ENCODE measurements at regions not wholly inside any gene's neighbourhood (a gene's known extent, or its start where the extent isn't known, plus 50 kb on each side); places are given as distances from the start of the nearest gene placed in this dataset.
"Not testable (repeated sequence)": the region's sequence is repeated elsewhere in the genome, so short reads cannot be mapped to it uniquely, and the experiment has no call there.

DNA sequence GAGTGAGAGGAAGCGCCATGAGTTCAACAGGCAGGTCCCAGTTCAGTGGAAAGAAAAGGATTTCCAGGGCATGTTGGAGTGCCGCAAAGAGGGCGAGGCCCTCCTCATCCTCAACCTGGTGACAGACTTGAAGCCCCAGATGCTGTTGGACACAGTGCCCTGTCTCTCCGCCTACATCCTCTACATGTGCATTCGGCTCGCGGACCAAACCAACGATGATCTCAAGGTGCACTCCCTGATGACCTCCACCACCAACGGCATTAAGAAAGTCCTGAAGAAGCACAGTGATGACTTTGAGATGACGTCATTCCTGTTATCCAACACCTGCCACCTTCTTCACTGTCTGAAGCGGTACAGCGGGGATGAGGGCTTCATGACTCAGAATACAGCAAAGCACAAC, 1667.4 kb downstream of the SPATA31A7 start:
- H3K4me1 ChIP-seq (ENCODE audit: insufficient read depth, low read length); ATAC-seq; CTCF ChIA-PET (ENCODE audit: low intra/inter-chr PET ratio, low total read pairs); intact Hi-C loops (cut with micrococcal nuclease; ENCODE audit: unreplicated experiment); H3K4me3 ChIP-seq (replicated peaks in 1 of 3; ENCODE audit: insufficient read depth in 1 of 3, low read depth in 2 of 3, low read length in 3 of 3); in situ Hi-C loops (cut with HindIII; ENCODE audit: extremely low pct_ligation_motif_present, low pct_unique_long_range_greater_than_20kb); POLR2A ChIA-PET; H4K20me1 ChIP-seq (ENCODE audit: insufficient read depth, low read length); H3K79me2 ChIP-seq (ENCODE audit: insufficient read depth, low read length); BruUV-seq (replicated peaks); H3K9me3 ChIP-seq (ENCODE audit: low read length); H3K9ac ChIP-seq (ENCODE audit: insufficient read depth, low read depth, low read length); H3K27me3 ChIP-seq (ENCODE audit: control insufficient read depth in 1 of 2, insufficient read depth in 2 of 2, low read length in 2 of 2); H2AFZ ChIP-seq (ENCODE audit: low read length); H3K27ac ChIP-seq (ENCODE audit: extremely low read length, insufficient read depth, low read length); FAIRE-seq; H3K36me3 ChIP-seq (replicated peaks in 1 of 2; ENCODE audit: control insufficient read depth in 1 of 2, insufficient read depth in 2 of 2, low read length in 2 of 2); H3K4me2 ChIP-seq (ENCODE audit: low read depth, low read length); DNase-seq (ENCODE audit: low spot score): not testable (repeated sequence)
- WGBS (ENCODE audit: low lambda C conversion rate), result 60% methylated on average over 12 of the region's 12 CpGs

DNA sequence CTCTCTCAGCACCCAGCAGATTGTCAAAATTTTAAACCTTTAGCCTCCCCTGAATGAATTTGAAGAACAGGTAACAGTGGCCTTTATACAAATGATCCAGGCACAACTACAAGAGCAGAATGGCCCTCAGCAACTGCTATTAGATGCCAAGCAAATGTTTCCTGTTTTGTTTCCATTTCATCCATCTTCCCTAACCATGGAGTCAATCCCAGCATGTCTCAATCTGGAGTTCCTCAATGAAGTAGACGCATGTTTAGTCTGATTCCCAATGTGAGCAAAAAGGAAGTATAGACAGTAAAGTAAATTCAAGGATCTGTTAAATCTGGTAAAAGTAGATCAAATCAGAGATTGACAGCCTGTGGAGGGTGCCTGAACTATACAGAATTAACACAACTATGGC, 1668.4 kb downstream of the SPATA31A7 start:
- H3K4me1 ChIP-seq (ENCODE audit: insufficient read depth, low read length); in situ Hi-C loops (cut with HindIII; ENCODE audit: extremely low pct_ligation_motif_present, low pct_unique_long_range_greater_than_20kb); POLR2A ChIA-PET; H3K36me3 ChIP-seq (replicated peaks in 1 of 2; ENCODE audit: control insufficient read depth in 1 of 2, insufficient read depth in 2 of 2, low read length in 2 of 2); H3K4me2 ChIP-seq (ENCODE audit: low read depth, low read length); DNase-seq (ENCODE audit: low spot score); H3K9me3 ChIP-seq (ENCODE audit: low read length); H3K27ac ChIP-seq (ENCODE audit: extremely low read length, insufficient read depth, low read length); intact Hi-C loops (cut with micrococcal nuclease; ENCODE audit: unreplicated experiment); H2AFZ ChIP-seq (ENCODE audit: low read length); H3K4me3 ChIP-seq (replicated peaks in 1 of 3; ENCODE audit: insufficient read depth in 1 of 3, low read depth in 2 of 3, low read length in 3 of 3); CTCF ChIA-PET (ENCODE audit: low intra/inter-chr PET ratio, low total read pairs); FAIRE-seq; H4K20me1 ChIP-seq (ENCODE audit: insufficient read depth, low read length); BruUV-seq (replicated peaks); H3K9ac ChIP-seq (ENCODE audit: insufficient read depth, low read depth, low read length); H3K27me3 ChIP-seq (ENCODE audit: control insufficient read depth in 1 of 2, insufficient read depth in 2 of 2, low read length in 2 of 2); ATAC-seq; H3K79me2 ChIP-seq (ENCODE audit: insufficient read depth, low read length): not testable (repeated sequence)
- 8% methylated on average over 1 of the region's 1 CpG for WGBS (ENCODE audit: low lambda C conversion rate)

DNA sequence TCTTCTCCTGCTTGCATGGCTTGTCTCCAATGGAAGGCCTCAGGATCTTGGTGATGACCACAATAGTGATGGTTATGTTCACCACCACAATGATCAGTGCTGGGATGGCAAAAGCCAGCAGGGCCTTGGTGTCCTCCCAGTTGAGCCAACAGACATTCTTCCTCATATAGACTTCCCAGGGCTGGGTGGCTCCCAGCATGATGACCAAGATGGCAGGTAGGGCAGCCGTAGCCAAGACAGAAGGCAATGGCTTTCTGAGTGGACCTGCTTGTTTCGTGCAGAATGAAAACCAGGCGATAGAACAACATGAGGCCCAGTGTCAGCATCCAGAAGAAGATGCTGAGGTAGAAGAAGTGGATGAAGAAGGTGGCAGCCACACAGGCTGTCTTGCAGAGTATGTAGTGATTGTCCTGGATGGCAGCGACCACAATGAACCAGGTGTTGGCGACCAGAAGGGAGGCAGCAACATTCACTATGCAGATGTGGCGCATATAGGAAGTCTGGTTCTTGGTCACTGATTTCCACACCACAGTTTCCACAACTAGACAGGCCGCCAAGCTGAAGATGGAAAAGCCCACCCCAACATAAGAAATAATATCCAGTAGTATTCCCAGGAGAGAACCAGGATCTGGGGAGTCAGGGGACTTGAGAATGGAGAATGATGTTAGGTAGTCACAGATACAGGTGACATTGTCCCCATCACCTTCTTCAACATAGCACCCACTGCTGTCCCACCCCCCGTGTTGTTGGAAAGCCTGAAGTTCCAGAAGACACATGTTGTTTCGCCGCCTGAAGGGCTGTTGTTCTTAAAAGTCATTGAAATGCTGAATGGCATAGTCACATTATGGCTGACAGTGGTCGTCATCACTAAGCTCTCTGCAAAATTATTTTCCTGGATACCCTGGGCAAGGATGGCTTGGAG, 1671.4 kb downstream of the SPATA31A7 start:
- BruUV-seq (replicated peaks); H2AFZ ChIP-seq (ENCODE audit: low read length); H3K4me3 ChIP-seq (replicated peaks in 1 of 3; ENCODE audit: insufficient read depth in 1 of 3, low read depth in 2 of 3, low read length in 3 of 3); H4K20me1 ChIP-seq (ENCODE audit: insufficient read depth, low read length); intact Hi-C loops (cut with micrococcal nuclease; ENCODE audit: unreplicated experiment); in situ Hi-C loops (cut with HindIII; ENCODE audit: extremely low pct_ligation_motif_present, low pct_unique_long_range_greater_than_20kb); CTCF ChIA-PET (ENCODE audit: low intra/inter-chr PET ratio, low total read pairs); H3K27ac ChIP-seq (ENCODE audit: extremely low read length, insufficient read depth, low read length); DNase-seq (ENCODE audit: low spot score); H3K4me2 ChIP-seq (ENCODE audit: low read depth, low read length); POLR2A ChIA-PET; H3K79me2 ChIP-seq (ENCODE audit: insufficient read depth, low read length); H3K36me3 ChIP-seq (replicated peaks in 1 of 2; ENCODE audit: control insufficient read depth in 1 of 2, insufficient read depth in 2 of 2, low read length in 2 of 2); H3K4me1 ChIP-seq (ENCODE audit: insufficient read depth, low read length); H3K27me3 ChIP-seq (ENCODE audit: control insufficient read depth in 1 of 2, insufficient read depth in 2 of 2, low read length in 2 of 2); ATAC-seq; H3K9me3 ChIP-seq (ENCODE audit: low read length); H3K9ac ChIP-seq (ENCODE audit: insufficient read depth, low read depth, low read length); FAIRE-seq: not testable (repeated sequence)
- 12% methylated on average over 11 of the region's 11 CpGs for WGBS (ENCODE audit: low lambda C conversion rate)

DNA sequence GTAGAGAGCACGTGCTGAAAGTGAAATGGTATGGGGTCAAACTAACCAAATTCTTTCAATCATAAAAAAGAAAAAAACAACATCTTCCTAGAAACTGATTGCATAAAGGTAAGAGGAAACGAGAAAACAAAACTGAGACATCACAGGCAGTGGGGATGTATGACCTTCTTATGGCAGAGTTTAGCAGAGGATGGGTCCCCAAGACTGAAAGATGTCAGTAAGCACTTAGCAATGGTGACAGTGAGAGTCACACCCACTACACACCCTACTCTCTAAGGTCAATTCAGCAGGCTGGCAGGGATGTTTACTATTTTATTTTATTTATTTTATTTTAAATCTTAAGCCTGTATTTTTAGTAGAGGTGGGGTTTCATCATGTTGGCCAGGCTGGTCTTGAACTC, 1672.3 kb downstream of the SPATA31A7 start:
- BruUV-seq (replicated peaks); POLR2A ChIA-PET; DNase-seq (ENCODE audit: low spot score); H3K4me3 ChIP-seq (replicated peaks in 1 of 3; ENCODE audit: insufficient read depth in 1 of 3, low read depth in 2 of 3, low read length in 3 of 3); H3K36me3 ChIP-seq (replicated peaks in 1 of 2; ENCODE audit: control insufficient read depth in 1 of 2, insufficient read depth in 2 of 2, low read length in 2 of 2); H3K4me2 ChIP-seq (ENCODE audit: low read depth, low read length); ATAC-seq; H3K4me1 ChIP-seq (ENCODE audit: insufficient read depth, low read length); H4K20me1 ChIP-seq (ENCODE audit: insufficient read depth, low read length); H2AFZ ChIP-seq (ENCODE audit: low read length); H3K79me2 ChIP-seq (ENCODE audit: insufficient read depth, low read length); H3K27me3 ChIP-seq (ENCODE audit: control insufficient read depth in 1 of 2, insufficient read depth in 2 of 2, low read length in 2 of 2); intact Hi-C loops (cut with micrococcal nuclease; ENCODE audit: unreplicated experiment); H3K9ac ChIP-seq (ENCODE audit: insufficient read depth, low read depth, low read length); H3K9me3 ChIP-seq (ENCODE audit: low read length); H3K27ac ChIP-seq (ENCODE audit: extremely low read length, insufficient read depth, low read length); CTCF ChIA-PET (ENCODE audit: low intra/inter-chr PET ratio, low total read pairs); FAIRE-seq; in situ Hi-C loops (cut with HindIII; ENCODE audit: extremely low pct_ligation_motif_present, low pct_unique_long_range_greater_than_20kb): not testable (repeated sequence)
- WGBS (ENCODE audit: low lambda C conversion rate), result under 1% methylated on average over 2 of the region's 2 CpGs

Data from HepG2 (cell line).